22Rv1 (cell line): ENCODE measurements at regions not wholly inside any gene's neighbourhood (a gene's known extent, or its start where the extent isn't known, plus 50 kb on each side); places are given as distances from the start of the nearest gene placed in this dataset.

Experiments
- H3K27ac ChIP-seq: fragments of 450-650 bp; 2 replicates; pipeline ENCODE4 v1.5.1; 2017
- CTCF ChIP-seq: fragments of 450-650 bp; IDR thresholded peaks from 2 replicates; pipeline ENCODE4 v1.5.1; 2017; ENCODE audit warnings: mild to moderate bottlenecking
- ZFX ChIP-seq: fragments of 450-650 bp; IDR thresholded peaks from 2 replicates; pipeline ENCODE4 v1.6.1; 2017; ENCODE audit warnings: antibody characterized with exemption, borderline replicate concordance

DNA sequence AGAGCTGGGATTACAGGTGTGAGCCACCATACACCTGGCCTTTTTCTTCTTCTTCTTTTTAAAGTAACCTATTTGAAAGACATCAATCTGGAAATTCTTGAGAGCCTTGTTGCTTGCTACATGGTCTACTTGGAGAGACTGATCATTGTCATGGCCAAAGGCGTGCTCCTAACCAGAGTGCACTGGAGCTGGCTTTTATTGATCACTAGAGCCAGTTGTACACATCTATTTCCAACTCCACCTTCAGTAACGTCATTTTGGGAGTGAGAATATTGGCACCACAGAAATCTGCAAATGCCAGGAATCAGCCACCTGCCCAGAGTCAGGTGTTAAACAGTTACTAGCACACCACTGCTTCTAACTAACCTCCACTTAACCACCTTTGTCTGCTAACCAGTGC lies 735.1 kb downstream of the TYW1 start:
- TF ChIP-seq CTCF: no peak
- no peak for TF ChIP-seq ZFX
- no peak overlapping the region for H3K27ac ChIP-seq

GRCh38 chr7:67732898-67733297 lies 736.3 kb downstream of the TYW1 start:
- TF ChIP-seq ZFX (no peak), CTCF (no peak)

DNA sequence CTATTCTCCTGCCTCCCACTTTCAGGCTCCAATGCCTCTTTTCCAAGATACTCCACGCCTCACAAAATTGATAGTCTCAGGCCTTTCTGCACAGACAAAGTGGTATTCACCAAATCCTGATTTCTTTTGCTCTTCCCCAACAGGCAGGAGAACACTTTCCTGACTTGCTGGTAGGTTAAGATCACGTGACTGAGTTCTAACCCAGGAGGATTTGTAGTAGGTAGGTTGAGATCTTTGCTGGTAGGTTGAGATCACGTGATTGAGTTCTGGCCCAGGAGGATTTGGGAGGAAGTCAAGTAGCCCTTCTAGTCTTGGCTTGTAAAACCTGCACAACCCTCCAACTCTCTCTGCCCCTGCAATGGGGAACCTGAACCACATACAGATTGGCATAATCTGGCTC lies 741.5 kb downstream of the TYW1 start:
- TF ChIP-seq ZFX (no peak), CTCF (no peak)
- H3K27ac ChIP-seq: no peak overlapping the region

More at GRCh38 chr7:67732898-67733297, 736.3 kb downstream of the TYW1 start:
- H3K27ac ChIP-seq: no peak overlapping the region

GRCh38 chr7:67738958-67739357 lies 742.3 kb downstream of the TYW1 start:
- no peak overlapping the region for H3K27ac ChIP-seq
- TF ChIP-seq ZFX (no peak), CTCF (no peak)

DNA sequence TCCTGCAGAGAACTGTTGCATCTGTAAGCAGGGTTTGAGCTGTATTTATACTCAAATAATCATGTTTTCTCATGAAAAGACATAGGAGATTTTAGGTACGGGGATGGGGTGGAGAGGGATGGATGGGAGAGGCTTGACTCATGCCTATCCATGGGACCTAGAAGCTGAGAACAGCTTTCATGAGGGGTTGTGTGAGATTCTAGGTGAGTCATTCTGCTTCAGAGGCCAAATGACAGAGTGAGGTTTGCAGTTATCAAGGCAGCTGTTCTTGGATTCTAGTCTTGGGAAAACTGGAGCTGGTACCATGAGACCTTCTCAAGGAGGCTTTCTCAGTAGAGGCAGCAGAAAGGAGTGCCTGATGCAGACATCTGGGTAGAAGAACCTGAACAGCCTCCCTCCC lies 746.9 kb downstream of the TYW1 start:
- no peak overlapping the region for H3K27ac ChIP-seq
- TF ChIP-seq ZFX (no peak), CTCF (no peak)

GRCh38 chr7:67752227-67752626 lies 755.6 kb downstream of the TYW1 start:
- no peak for TF ChIP-seq ZFX
- no peak for TF ChIP-seq CTCF
- no peak overlapping the region for H3K27ac ChIP-seq

GRCh38 chr7:67753891-67754290 lies 757.3 kb downstream of the TYW1 start:
- no peak overlapping the region for H3K27ac ChIP-seq
- TF ChIP-seq ZFX: no peak
- TF ChIP-seq CTCF: no peak
